LHCN-M2 (cell line): ENCODE measurements at regions not wholly inside any gene's neighbourhood (a gene's known extent, or its start where the extent isn't known, plus 50 kb on each side); places are given as distances from the start of the nearest gene placed in this dataset.
A peak's percentile ranks its signal among the peaks of the same experiment; 100 is the strongest.

Experiments
- DNase-seq: peaks from one replicate; pipeline ENCODE4 v3.0.0-alpha.2; 2012; ENCODE audit warnings: low read depth

GRCh38 chr18:61618816-61619215 lies 274.0 kb downstream of the RNF152 start:
- DNase-seq: no peak

DNA sequence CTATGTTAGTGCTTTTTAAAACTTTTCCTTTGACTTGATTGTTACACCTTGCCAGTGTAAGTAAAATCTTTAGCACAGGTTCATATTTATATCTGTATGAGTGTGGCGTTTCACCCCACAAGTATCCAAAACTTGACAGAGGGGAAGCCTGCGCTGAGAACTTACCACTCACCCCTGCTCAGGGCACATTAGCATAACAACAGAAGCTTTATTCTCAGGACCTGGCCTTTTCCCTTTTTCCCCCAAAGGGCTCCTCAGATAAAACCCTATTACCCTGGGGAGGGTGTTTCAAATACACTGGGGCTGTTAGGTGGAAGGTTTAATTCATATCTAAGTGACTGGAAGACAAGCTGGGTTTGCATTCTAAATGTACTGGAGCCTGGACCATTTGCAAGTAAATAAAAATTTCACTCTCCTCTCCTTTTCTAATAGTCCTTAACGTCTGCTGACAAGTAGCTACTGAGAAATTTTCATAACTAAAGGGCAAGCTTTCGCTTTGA lies 276.6 kb downstream of the RNF152 start:
- no peak for DNase-seq

GRCh38 chr18:61612517-61612916 lies 279.3 kb downstream of the CDH20 start:
- no peak for DNase-seq

DNA sequence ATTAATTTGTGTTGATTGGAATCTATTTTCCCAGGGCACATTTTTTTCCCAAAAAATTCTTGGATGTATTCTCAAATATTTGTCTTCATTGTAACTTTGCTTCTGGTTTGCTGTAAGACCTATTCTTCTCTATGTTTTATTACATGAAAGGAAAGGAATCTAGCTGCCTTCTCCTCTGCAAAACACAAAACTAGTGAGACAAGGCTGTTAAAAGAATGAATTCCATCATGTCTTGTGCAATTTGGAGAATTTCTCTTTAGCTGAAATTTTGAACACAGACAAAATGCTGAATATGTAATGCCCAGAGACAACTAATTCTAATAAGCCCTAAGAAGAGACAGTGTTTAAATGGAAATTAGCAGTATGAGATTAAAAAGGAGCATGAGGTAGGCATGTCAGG lies 275.9 kb downstream of the CDH20 start:
- DNase-seq: no peak

DNA sequence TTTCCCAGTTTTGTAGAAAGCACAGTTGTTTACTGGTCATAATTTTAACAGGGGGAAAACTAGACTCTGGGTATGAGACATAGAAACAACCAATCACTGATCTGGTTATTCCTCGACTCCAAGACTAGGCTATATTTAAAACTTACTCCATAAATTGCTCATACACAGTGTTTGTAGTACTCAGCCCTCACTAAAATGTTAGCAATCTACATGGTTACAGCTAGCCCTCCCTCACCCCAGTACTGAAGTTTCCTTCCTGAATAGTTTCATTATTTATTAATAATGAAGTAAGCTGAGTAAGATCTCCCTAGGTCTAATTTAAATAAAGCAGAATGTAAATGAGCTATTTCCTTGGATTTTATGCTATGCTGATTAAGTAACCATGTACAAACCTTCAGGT lies 275.1 kb downstream of the CDH20 start:
- peak; percentile 37 for DNase-seq

DNA sequence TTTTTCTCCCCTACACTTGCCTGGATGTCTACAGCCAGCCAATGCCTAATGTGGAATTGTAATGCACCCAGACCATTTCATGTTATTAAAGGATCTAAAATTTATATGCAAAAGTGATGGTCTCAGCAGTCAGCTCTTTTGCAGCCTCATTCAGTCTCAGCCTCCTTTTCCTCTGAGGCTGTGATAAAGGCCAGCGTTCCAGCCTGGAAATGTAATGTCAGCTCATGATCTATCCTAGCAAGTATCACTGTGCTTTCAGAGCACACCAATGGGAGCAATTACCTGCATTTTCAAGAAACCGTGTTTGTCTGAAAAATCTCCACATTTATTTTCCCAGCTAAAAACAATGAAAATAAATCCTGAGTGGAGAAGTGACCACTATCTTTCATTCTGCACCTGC lies 274.6 kb downstream of the CDH20 start:
- no peak for DNase-seq

DNA sequence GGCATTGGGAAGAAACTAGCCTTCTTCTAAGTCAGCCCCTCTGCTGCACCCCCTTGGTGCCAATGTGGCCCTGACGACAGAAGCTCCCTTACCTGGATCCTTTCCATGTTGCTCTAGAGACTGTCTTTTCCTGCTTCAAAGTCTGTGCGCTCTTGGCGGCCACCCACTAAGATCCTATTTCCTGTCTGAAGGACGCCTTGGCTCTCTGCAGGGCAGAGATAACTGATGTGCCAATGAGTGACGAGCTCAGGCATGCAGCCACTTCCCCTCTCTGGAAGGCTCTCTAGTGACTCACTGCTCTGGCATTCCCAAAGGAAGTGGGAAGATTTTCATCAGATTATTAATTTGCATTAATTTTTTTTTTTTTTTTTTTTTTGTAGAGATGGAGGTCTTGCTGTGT lies 273.5 kb downstream of the CDH20 start:
- DNase-seq: peak; percentile 97

- DNase-seq: peak; percentile 74
Measured at GRCh38 chr18:61606068-61606660, 272.9 kb downstream of the CDH20 start.

DNA sequence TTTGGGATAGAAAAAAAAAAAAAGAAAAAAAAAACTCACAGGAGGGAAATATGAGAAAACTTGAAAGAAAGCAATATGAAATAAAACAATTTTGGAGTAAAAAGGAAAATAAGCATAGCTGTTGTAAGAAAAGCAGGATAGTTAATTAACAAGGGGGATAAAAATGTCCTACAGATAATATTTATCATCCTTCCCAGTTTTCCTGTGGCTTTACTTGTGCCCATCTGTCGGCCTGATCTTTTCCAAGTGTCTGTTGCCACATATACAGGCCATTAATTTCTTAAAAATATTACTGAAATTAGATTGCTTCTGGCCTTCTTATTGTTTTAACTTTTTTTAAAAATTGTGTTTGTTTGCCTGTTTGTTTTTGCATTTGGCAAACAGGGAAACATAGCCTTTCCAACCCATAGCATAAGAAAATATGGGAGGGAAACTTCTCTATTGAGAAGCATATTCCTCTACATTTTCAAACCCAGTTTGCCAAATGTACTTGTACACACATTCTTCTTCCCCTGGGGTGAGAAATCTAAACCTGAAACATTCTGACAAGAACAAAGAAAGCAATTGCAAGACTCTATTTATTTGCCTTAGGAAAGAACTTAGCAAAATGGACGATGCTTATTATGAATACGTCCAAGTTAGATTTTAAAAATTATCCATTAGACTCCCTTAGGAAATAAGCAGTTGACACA lies 272.3 kb downstream of the CDH20 start:
- DNase-seq: no peak
